ENCODE measurements at regions not wholly inside any gene's neighbourhood (a gene's known extent, or its start where the extent isn't known, plus 50 kb on each side); places are given as distances from the start of the nearest gene placed in this dataset.
"Not testable (repeated sequence)": the region's sequence is repeated elsewhere in the genome, so short reads cannot be mapped to it uniquely, and the experiment has no call there.

- no peaks in the 10 kb centered on the region for H3K27me3 ChIP-seq (replicated peaks; ENCODE audit: control insufficient read depth, insufficient read depth, low read length)
- TF ChIP-seq CTCF (IDR thresholded peaks at IDR 0.05; ENCODE audit: insufficient read depth, low read length, poor library complexity, severe bottlenecking) = no peak
- no peaks in the 10 kb centered on the region for H3K36me3 ChIP-seq (ENCODE audit: control insufficient read depth, insufficient read depth, low read length)
- H3K4me3 ChIP-seq (replicated peaks; ENCODE audit: low read depth, low read length) = no peak overlapping the region
- DNase-seq (ENCODE audit: extremely low read depth, insufficient read length) = no peak
Measured at GRCh38 chr13:73167028-73167820, 108.4 kb downstream of the KLF5 start.

GRCh38 chr13:73166204-73166603, 107.4 kb downstream of the KLF5 start:
- no peak overlapping the region for H3K4me3 ChIP-seq (replicated peaks; ENCODE audit: low read depth, low read length)
- H3K27me3 ChIP-seq (replicated peaks; ENCODE audit: control insufficient read depth, insufficient read depth, low read length) = no peaks in the 10 kb centered on the region
- no peaks in the 10 kb centered on the region for H3K36me3 ChIP-seq (ENCODE audit: control insufficient read depth, insufficient read depth, low read length)
- no peak for TF ChIP-seq CTCF (IDR thresholded peaks at IDR 0.05; ENCODE audit: insufficient read depth, low read length, poor library complexity, severe bottlenecking)
- DNase-seq (ENCODE audit: extremely low read depth, insufficient read length) = no peak

- no peak for DNase-seq (ENCODE audit: extremely low read depth, insufficient read length)
- TF ChIP-seq CTCF (IDR thresholded peaks at IDR 0.05; ENCODE audit: insufficient read depth, low read length, poor library complexity, severe bottlenecking) = no peak
Measured at GRCh38 chr13:73162912-73163911, 104.4 kb downstream of the KLF5 start.

GRCh38 chr13:73160371-73161031, 101.7 kb downstream of the KLF5 start:
- DNase-seq (ENCODE audit: extremely low read depth, insufficient read length); H3K36me3 ChIP-seq (ENCODE audit: control insufficient read depth, insufficient read depth, low read length); H3K27me3 ChIP-seq (replicated peaks; ENCODE audit: control insufficient read depth, insufficient read depth, low read length); H3K4me3 ChIP-seq (replicated peaks; ENCODE audit: low read depth, low read length): not testable (repeated sequence)

More at GRCh38 chr13:73162912-73163911, 104.4 kb downstream of the KLF5 start:
- no peaks in the 10 kb centered on the region for H3K27me3 ChIP-seq (replicated peaks; ENCODE audit: control insufficient read depth, insufficient read depth, low read length)
- no peaks in the 10 kb centered on the region for H3K36me3 ChIP-seq (ENCODE audit: control insufficient read depth, insufficient read depth, low read length)
- no peak overlapping the region for H3K4me3 ChIP-seq (replicated peaks; ENCODE audit: low read depth, low read length)

- no peak for TF ChIP-seq CTCF (IDR thresholded peaks at IDR 0.05; ENCODE audit: insufficient read depth, low read length, poor library complexity, severe bottlenecking)
- no peak for DNase-seq (ENCODE audit: extremely low read depth, insufficient read length)
- H3K27me3 ChIP-seq (replicated peaks; ENCODE audit: control insufficient read depth, insufficient read depth, low read length) = no peaks in the 10 kb centered on the region
- no peak overlapping the region for H3K4me3 ChIP-seq (replicated peaks; ENCODE audit: low read depth, low read length)
- no peaks in the 10 kb centered on the region for H3K36me3 ChIP-seq (ENCODE audit: control insufficient read depth, insufficient read depth, low read length)
Measured at GRCh38 chr13:73158851-73159250, 100.0 kb downstream of the KLF5 start.
